DOHH2 (cell line): ENCODE measurements at regions not wholly inside any gene's neighbourhood (a gene's known extent, or its start where the extent isn't known, plus 50 kb on each side); places are given as distances from the start of the nearest gene placed in this dataset.

ENCODE experiments used
- H3F3A ChIP-seq: fragments of 200-600 bp; sonication (generic), shearing (Covaris generic); 2 replicates; pipeline ENCODE4 v1.6.0; 2016; ENCODE audit warnings: antibody characterized with exemption, mild to moderate bottlenecking; ENCODE audit not compliant: control insufficient read depth, insufficient read depth
- H3K27ac ChIP-seq: fragments of 200-600 bp; sonication (generic); 2 replicates; pipeline ENCODE4 v1.5.1; 2014; ENCODE audit warnings: low read depth, mild to moderate bottlenecking, low read length, moderate library complexity
- H3K27me3 ChIP-seq: fragments of 200-600 bp; sonication (generic); 2 replicates; pipeline ENCODE4 v1.6.1; 2014; ENCODE audit warnings: mild to moderate bottlenecking, low read length, mixed read lengths; ENCODE audit not compliant: control insufficient read depth
- H3K36me3 ChIP-seq: fragments of 200-600 bp; sonication (generic); 2 replicates; pipeline ENCODE4 v1.6.1; 2014; ENCODE audit warnings: mild to moderate bottlenecking, low read length, moderate library complexity, mixed read lengths; ENCODE audit not compliant: control insufficient read depth
- H3K4me1 ChIP-seq: fragments of 200-600 bp; sonication (generic); 2 replicates; pipeline ENCODE4 v1.6.1; 2014; ENCODE audit warnings: mild to moderate bottlenecking, low read length, mixed read lengths; ENCODE audit not compliant: control insufficient read depth
- H3K4me2 ChIP-seq: fragments of 200-600 bp; sonication (generic); 2 replicates; pipeline ENCODE4 v1.6.0; 2014; ENCODE audit warnings: mild to moderate bottlenecking, low read length, moderate library complexity
- H3K4me3 ChIP-seq: fragments of 200-600 bp; sonication (generic); 2 replicates; pipeline ENCODE4 v1.5.1; 2014; ENCODE audit warnings: mild to moderate bottlenecking, low read length, mixed read lengths
- H3K79me2 ChIP-seq: fragments of 200-600 bp; sonication (generic); 2 replicates; pipeline ENCODE4 v1.6.1; 2014; ENCODE audit warnings: mild to moderate bottlenecking, low read length, mixed read lengths; ENCODE audit not compliant: control insufficient read depth
- H3K9me2 ChIP-seq: fragments of 200-600 bp; sonication (generic); replicated peaks from 2 replicates; pipeline ENCODE4 v1.6.1; 2014; ENCODE audit warnings: mild to moderate bottlenecking, low read length, mixed read lengths; ENCODE audit not compliant: control insufficient read depth
- H3K9me3 ChIP-seq: fragments of 200-600 bp; sonication (generic); 2 replicates; pipeline ENCODE4 v1.6.1; 2014; ENCODE audit warnings: antibody characterized with exemption, low read length, mixed read lengths; ENCODE audit not compliant: control insufficient read depth, insufficient read depth
- H4K20me1 ChIP-seq: fragments of 200-600 bp; sonication (generic); 2 replicates; pipeline ENCODE4 v1.6.0; 2014; ENCODE audit warnings: low read depth, mild to moderate bottlenecking, antibody characterized with exemption, low read length, moderate library complexity; ENCODE audit not compliant: control insufficient read depth, insufficient read depth
- EZH2phosphoT487 ChIP-seq: fragments of 200-600 bp; sonication (generic); IDR thresholded peaks from 2 replicates; pipeline ENCODE4 v1.6.1; 2017; ENCODE audit warnings: borderline replicate concordance, mild to moderate bottlenecking, antibody characterized with exemption, low read length, moderate library complexity, mixed read lengths
- TF ChIP-seq, protein P1 (sequence below): fragments of 200-600 bp; sonication (generic); IDR thresholded peaks from one replicate; pipeline ENCODE4 v1.5.1; 2014; ENCODE audit warnings: antibody characterized with exemption, mild to moderate bottlenecking, low read depth, low read length; ENCODE audit not compliant: poor library complexity, severe bottlenecking

DNA sequence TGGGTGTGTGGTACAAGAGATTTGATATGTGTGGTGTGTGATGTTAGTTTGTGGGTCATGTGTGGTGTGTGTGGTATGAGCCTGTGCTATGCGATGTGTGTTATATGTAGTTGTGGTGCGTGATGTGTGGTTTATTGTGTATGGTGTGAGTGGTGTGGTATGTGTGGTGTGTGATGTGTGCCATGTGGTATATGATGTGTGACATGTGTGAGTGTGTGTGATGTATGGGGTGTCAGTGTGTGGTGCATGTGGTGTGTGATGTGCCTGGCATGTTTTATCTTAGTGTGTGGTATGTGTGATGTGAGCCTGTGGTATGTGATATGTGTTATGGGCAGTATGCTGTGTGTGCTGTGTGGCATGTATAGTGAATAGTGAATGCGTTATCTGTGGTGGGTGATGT, 273.0 kb upstream of the IRX1 start:
- H3K27me3 ChIP-seq, result no peaks in the 10 kb centered on the region
- no peak overlapping the region for H3K4me2 ChIP-seq
- H3K4me1 ChIP-seq, result no peaks in the 10 kb centered on the region
- H4K20me1 ChIP-seq, result no peaks in the 10 kb centered on the region
- H3K4me3 ChIP-seq, result no peak overlapping the region
- H3K27ac ChIP-seq, result no peak overlapping the region
- no peaks in the 10 kb centered on the region for H3K36me3 ChIP-seq
- H3K9me3 ChIP-seq, result peaks cover 35% of the 10 kb centered on the region
- H3K79me2 ChIP-seq, result no peaks in the 10 kb centered on the region
- H3K9me2 ChIP-seq, result no peaks in the 10 kb centered on the region
- no peak for TF ChIP-seq EZH2phosphoT487
- TF ChIP-seq, protein P1, sequence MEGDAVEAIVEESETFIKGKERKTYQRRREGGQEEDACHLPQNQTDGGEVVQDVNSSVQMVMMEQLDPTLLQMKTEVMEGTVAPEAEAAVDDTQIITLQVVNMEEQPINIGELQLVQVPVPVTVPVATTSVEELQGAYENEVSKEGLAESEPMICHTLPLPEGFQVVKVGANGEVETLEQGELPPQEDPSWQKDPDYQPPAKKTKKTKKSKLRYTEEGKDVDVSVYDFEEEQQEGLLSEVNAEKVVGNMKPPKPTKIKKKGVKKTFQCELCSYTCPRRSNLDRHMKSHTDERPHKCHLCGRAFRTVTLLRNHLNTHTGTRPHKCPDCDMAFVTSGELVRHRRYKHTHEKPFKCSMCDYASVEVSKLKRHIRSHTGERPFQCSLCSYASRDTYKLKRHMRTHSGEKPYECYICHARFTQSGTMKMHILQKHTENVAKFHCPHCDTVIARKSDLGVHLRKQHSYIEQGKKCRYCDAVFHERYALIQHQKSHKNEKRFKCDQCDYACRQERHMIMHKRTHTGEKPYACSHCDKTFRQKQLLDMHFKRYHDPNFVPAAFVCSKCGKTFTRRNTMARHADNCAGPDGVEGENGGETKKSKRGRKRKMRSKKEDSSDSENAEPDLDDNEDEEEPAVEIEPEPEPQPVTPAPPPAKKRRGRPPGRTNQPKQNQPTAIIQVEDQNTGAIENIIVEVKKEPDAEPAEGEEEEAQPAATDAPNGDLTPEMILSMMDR, result no peak
- peaks cover 5% of the 10 kb centered on the region; the same call in 1 of the 2 replicates for H3F3A ChIP-seq

DNA sequence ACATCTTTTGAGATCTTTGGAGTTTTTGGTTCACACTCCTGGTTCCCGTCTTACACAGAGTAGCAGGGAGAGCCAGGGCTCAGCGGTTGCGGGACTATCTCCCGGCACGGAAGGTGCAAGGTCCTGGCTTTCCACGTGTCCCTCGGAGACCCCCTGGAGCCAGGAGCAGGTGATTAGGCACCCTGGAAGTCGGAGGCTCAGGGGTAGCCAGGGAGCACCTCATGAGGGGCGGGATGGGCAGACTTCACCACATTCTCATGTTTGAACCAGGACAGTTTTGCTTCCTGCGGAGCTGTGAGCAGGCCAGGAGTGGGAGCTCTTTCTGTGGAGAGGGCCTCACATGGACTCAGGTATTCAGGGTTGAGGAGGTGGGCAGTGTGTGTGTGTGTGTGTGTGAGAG, 273.7 kb upstream of the IRX1 start:
- no peak overlapping the region for H3K27ac ChIP-seq
- peaks cover 35% of the 10 kb centered on the region for H3K9me3 ChIP-seq
- no peaks in the 10 kb centered on the region for H3K36me3 ChIP-seq
- no peaks in the 10 kb centered on the region for H3K4me1 ChIP-seq
- no peak overlapping the region for H3K4me3 ChIP-seq
- TF ChIP-seq, protein P1, result no peak
- no peak for TF ChIP-seq EZH2phosphoT487
- peaks cover 5% of the 10 kb centered on the region; the same call in 1 of the 2 replicates for H3F3A ChIP-seq
- no peaks in the 10 kb centered on the region for H3K9me2 ChIP-seq
- no peak overlapping the region for H3K4me2 ChIP-seq
- H4K20me1 ChIP-seq, result no peaks in the 10 kb centered on the region
- no peaks in the 10 kb centered on the region for H3K27me3 ChIP-seq
- H3K79me2 ChIP-seq, result no peaks in the 10 kb centered on the region

DNA sequence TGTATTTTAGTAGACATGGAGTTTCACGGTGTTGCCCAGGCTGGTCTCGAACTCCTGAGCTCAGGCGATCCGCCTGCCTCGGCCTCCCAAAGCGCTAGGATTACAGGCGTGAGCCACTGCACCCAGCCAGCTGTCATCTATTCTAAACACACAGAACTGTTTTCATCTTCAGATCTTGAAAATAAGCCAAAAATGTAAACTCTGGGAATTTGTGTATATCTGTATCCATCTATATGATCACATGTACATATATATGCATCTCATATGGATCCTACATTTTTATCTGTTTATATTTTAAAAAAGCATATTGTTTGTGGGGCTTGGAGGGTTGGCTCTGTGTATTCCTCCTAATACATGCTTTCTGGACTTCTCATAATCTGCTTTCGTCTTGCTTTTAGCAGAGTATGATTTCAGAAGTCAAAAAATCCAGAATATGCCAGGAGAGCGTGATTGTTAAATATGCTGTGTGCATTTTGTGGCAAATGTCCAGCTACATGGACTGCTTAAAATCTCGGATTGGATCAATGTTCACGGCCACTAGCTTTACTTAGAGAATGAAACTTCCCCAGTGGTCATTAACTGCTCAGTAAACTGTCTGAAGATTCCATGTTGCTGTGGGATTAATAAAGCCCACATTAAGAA, 274.4 kb upstream of the IRX1 start:
- Histone ChIP-seq H4K20me1 (no peaks in the 10 kb centered on the region), H3K36me3 (no peaks in the 10 kb centered on the region), H3F3A (peaks cover 5% of the 10 kb centered on the region; the same call in 1 of the 2 replicates), H3K9me3 (peaks cover 35% of the 10 kb centered on the region), H3K79me2 (no peaks in the 10 kb centered on the region), H3K27me3 (no peaks in the 10 kb centered on the region), H3K27ac (no peak overlapping the region), H3K9me2 (no peaks in the 10 kb centered on the region), H3K4me3 (no peak overlapping the region), H3K4me1 (no peaks in the 10 kb centered on the region), H3K4me2 (no peak overlapping the region)
- TF ChIP-seq, protein P1, result no peak
- no peak for TF ChIP-seq EZH2phosphoT487
